Activated T-cell treated with anti-CD3 and anti-CD28 coated beads, Interleukin-2, amount 50 U/mL, for 72 hours (primary cell): ENCODE measurements at regions not wholly inside any gene's neighbourhood (a gene's known extent, or its start where the extent isn't known, plus 50 kb on each side); places are given as distances from the start of the nearest gene placed in this dataset.

Experiments used
- ATAC-seq, 2 donors: fragments of 150-1000 bp; cut with Tn5 transposase; replicated peaks in 1 of 2; 2 replicates each; pipeline ENCODE4 v1.10.0; 2021; ENCODE audit warnings: moderate library complexity in 2 of 2, mild to moderate bottlenecking in 1 of 2
- DNase-seq, 2 donors: peaks; one replicate each; pipeline ENCODE4 v3.0.0; 2021 to 2022; ENCODE audit warnings: mixed read lengths in 1 of 2
- H3K27ac Mint-ChIP-seq: one replicate; pipeline ENCODE4 v1.8.0; 2022; ENCODE audit warnings: mild to moderate bottlenecking, moderate library complexity, mixed read lengths
- H3K27me3 Mint-ChIP-seq: one replicate; pipeline ENCODE4 v1.8.0; 2022; ENCODE audit warnings: low read depth, mixed read lengths
- H3K36me3 Mint-ChIP-seq, 2 donors: one replicate each; pipeline ENCODE4 v1.8.0; 2022; ENCODE audit warnings: mixed read lengths in 2 of 2, mild to moderate bottlenecking in 1 of 2; ENCODE audit not compliant: insufficient read depth in 2 of 2
- H3K4me1 Mint-ChIP-seq: one replicate; pipeline ENCODE4 v1.8.0; 2022; ENCODE audit warnings: low read depth, mixed read lengths
- H3K4me3 Mint-ChIP-seq, 2 donors: one replicate each; pipeline ENCODE4 v1.8.0; 2022; ENCODE audit warnings: mild to moderate bottlenecking in 2 of 2, mixed read lengths in 2 of 2, moderate library complexity in 2 of 2
- H3K9me3 Mint-ChIP-seq, 2 donors: one replicate each; pipeline ENCODE4 v1.8.0; 2022; ENCODE audit warnings: mixed read lengths in 2 of 2

DNA sequence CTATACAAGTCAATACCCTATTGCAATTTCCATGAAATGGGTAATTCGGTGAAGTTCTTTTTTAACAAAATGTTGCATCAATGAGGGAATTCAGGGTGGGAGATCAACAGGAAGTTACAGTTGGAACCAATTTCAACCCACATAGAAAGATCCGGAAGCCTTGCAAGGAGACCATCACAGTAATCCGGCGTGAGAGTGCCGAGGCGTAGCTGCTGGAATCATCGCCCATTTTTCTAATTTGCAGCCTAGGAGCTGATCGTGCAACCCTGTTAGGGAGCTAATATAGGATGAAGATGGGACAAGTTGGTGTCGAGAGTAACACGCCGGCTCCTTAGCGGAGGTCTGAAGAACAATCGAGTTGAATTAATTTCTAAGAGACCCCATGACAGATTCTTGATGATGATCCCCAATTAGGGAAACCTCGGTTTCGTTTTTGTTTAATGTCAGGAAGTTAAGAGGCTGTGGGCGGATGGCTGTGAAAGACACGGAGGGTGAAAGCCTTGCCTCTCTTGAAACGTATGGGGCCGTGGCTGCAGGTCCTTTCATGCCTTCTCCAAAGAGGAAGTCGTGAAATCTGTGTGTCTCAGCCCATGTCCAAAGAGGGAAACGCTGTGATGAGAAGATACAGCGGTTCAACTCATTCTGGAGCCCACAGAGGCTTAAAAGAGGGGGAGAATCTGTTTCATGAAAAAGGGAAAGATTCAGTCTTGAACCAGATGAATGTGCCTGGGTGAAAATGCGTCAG is 51.2 kb upstream of the CARD11 start:
- no peaks in the 10 kb centered on the region for H3K9me3 Mint-ChIP-seq

DNA sequence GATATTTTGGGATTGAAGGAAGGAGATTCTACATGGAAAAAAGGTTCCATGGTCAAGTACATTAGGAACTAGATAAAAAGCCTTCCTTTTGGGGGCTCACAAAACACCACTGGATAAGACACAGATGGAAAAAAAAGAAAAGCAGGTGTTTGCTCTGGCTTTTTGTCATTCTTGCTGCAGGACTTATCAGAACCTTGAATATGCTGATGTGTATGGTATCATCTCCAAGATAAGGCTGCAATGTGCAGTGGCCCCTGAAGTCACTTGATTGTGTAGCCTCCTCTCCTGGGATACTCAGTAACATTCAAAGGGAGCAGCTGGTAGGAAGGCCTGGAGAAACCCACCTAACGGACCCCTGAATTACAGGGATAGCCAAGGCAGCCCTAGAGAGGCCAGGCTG is 54.1 kb upstream of the CARD11 start:
- Mint-ChIP-seq H3K9me3 (no peaks in the 10 kb centered on the region), H3K4me3 (no peak overlapping the region), H3K4me1 (peaks cover 53% of the 10 kb centered on the region), H3K36me3 (peaks cover 0 to 5% of the 10 kb centered on the region in 2 donors), H3K27me3 (no peaks in the 10 kb centered on the region), H3K27ac (peak overlapping the region; percentile 13)
- no peak for DNase-seq
- ATAC-seq, result no peak

More for the DNA sequence above, 51.2 kb upstream of the CARD11 start:
- H3K27me3 Mint-ChIP-seq, result no peaks in the 10 kb centered on the region
- DNase-seq, result peak; percentile 38 to 50
- peaks cover 64% of the 10 kb centered on the region for H3K4me1 Mint-ChIP-seq
- H3K4me3 Mint-ChIP-seq, result peak overlapping the region; percentile 78 to 86
- H3K36me3 Mint-ChIP-seq, result peaks cover 0 to 5% of the 10 kb centered on the region in 2 donors
- ATAC-seq, result peak; percentile 51 to 63
- H3K27ac Mint-ChIP-seq, result peak overlapping the region; percentile 92

DNA sequence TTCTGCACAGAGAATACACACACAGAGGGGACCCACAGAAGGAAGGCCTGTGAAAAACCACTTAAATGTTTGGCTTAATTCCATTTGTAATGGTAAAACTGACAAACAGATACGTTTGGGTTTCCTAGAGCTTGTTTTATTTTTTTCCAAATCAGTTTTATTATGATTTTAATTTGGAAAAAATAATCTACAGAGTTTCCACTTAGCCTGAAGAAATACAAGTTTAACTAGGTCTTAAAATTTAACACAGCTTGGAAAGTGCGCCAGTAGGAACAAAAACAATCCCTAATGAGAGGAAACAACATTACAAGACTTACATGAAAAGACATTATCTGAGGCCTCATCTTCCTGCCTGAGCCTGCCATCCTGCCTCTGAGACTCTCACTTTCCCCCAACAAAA is 58.5 kb upstream of the CARD11 start:
- no peak for ATAC-seq
- Mint-ChIP-seq H3K4me1 (peaks cover 55% of the 10 kb centered on the region), H3K27ac (peak overlapping the region; percentile 66), H3K4me3 (peak overlapping the region; percentile 43 to 45), H3K27me3 (no peaks in the 10 kb centered on the region), H3K9me3 (peaks cover 0 to 4% of the 10 kb centered on the region in 2 donors), H3K36me3 (peaks cover 9 to 13% of the 10 kb centered on the region in 2 donors)
- no peak for DNase-seq

GRCh38 chr7:3103614-3104398 is 60.1 kb upstream of the CARD11 start:
- ATAC-seq (peak; percentile 53 to 56), DNase-seq (peak; percentile 67 to 68)
- Mint-ChIP-seq H3K36me3 (peaks cover 13% of the 10 kb centered on the region in 2 donors), H3K27me3 (no peaks in the 10 kb centered on the region), H3K4me1 (peaks cover 70% of the 10 kb centered on the region), H3K9me3 (peaks cover 0 to 4% of the 10 kb centered on the region in 2 donors), H3K4me3 (peak overlapping the region; percentile 1 to 65), H3K27ac (peak overlapping the region; percentile 34)

DNA sequence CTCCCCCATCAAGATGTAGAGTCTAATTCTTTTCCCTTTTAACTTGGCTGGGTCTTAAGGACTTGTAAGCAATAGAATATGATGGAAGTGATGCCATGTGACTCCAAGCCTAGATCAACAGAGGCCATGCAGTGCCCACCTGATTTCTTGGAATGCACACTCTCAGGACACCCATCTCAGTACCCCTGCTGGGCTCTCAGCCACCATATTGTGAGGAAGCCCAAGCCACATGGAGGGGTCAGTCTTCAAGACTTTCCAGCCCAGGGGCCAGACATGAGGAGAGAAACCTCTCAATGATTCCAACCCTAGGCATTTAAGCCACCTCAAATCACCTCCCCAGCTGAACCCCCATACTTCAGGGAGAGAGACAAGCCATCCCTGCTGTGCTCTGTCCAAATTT is 62.2 kb upstream of the CARD11 start:
- peak overlapping the region; percentile 66 to 77 for H3K4me3 Mint-ChIP-seq
- peaks cover 89% of the 10 kb centered on the region for H3K4me1 Mint-ChIP-seq
- no peak for DNase-seq
- peak overlapping the region; percentile 92 for H3K27ac Mint-ChIP-seq
- no peak for ATAC-seq
- peaks cover 2 to 4% of the 10 kb centered on the region in 2 donors for H3K9me3 Mint-ChIP-seq
- peaks cover 15 to 22% of the 10 kb centered on the region in 2 donors for H3K36me3 Mint-ChIP-seq
- H3K27me3 Mint-ChIP-seq, result no peaks in the 10 kb centered on the region

DNA sequence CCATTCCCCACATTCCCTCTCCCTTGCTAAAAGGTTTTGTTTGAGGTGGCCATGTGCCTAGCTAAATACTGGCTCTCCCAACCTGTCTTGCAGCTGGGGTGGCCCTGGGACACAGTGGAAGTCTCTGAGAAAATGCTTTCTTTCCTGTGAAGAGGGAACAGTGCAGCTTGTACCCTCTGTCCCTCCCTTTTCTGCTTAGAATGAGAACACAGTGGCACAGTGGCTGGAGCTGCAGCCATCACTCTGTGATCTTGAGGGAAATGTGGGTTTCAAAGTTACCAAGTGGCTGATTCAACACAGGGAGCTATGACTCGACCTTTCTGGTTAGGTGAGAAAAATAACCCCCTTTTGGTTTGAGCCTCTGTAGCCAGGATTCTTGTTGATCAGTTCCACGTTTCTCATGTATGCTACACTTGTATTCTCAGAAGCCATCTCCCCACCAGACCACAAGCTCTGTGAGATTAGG is 62.7 kb upstream of the CARD11 start:
- peak overlapping the region; percentile 92 for H3K27ac Mint-ChIP-seq
- H3K36me3 Mint-ChIP-seq, result peaks cover 15 to 22% of the 10 kb centered on the region in 2 donors
- H3K9me3 Mint-ChIP-seq, result peaks cover 2 to 4% of the 10 kb centered on the region in 2 donors
- H3K4me1 Mint-ChIP-seq, result peaks cover 95% of the 10 kb centered on the region
- peak; percentile 89 to 92 for ATAC-seq
- DNase-seq, result peak; percentile 77 to 80
- H3K27me3 Mint-ChIP-seq, result no peaks in the 10 kb centered on the region
- H3K4me3 Mint-ChIP-seq, result peak overlapping the region; percentile 66 to 77

DNA sequence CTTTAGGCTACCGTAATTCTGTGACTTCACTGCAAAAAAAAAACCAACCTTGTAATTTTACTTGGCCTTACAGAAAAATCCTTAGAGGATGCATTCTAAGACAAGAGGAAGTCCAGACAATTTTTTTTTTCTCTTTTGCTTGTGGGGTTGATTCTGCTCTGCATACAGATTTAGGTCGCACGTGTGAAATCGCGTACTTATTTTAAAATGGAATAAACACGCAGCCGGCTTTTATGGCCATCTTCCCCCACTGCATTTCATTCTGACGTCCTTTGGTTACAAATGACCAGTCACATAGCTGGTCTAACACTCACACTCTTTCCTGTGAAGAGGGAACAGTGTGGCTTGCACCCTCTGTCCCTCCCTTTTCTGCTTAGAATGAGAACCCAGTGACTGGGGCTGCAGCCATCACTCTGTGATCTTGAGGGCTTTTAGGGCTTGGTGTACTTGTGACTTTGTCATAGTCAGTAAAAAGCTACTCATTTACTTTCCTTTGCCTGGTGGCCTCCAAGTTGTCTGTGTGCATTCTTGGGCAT is 63.6 kb upstream of the CARD11 start:
- peaks cover 2 to 4% of the 10 kb centered on the region in 2 donors for H3K9me3 Mint-ChIP-seq
- peak overlapping the region; percentile 48 to 77 for H3K4me3 Mint-ChIP-seq
- peaks cover 15 to 22% of the 10 kb centered on the region in 2 donors for H3K36me3 Mint-ChIP-seq

GRCh38 chr7:3107889-3108570 is 64.4 kb upstream of the CARD11 start:
- Mint-ChIP-seq H3K27ac (peak overlapping the region; percentile 90), H3K4me3 (peak overlapping the region; percentile 48 to 77)
- DNase-seq, result peak; percentile 24 to 37

More for the DNA sequence above, 63.6 kb upstream of the CARD11 start:
- no peak for ATAC-seq
- Mint-ChIP-seq H3K27ac (peak overlapping the region; percentile 90), H3K27me3 (no peaks in the 10 kb centered on the region), H3K4me1 (peaks cover 98% of the 10 kb centered on the region)
- no peak for DNase-seq

GRCh38 chr7:3109311-3109915 is 65.7 kb upstream of the CARD11 start:
- ATAC-seq, result no peak
- no peaks in the 10 kb centered on the region for H3K27me3 Mint-ChIP-seq
- H3K36me3 Mint-ChIP-seq, result peaks cover 25 to 34% of the 10 kb centered on the region in 2 donors
- no peak overlapping the region for H3K27ac Mint-ChIP-seq
- peaks cover 90% of the 10 kb centered on the region for H3K4me1 Mint-ChIP-seq
- H3K4me3 Mint-ChIP-seq, result no peak overlapping the region
- DNase-seq, result no peak
- peaks cover 2 to 12% of the 10 kb centered on the region in 2 donors for H3K9me3 Mint-ChIP-seq

More at GRCh38 chr7:3107889-3108570, 64.4 kb upstream of the CARD11 start:
- Mint-ChIP-seq H3K36me3 (peaks cover 19 to 26% of the 10 kb centered on the region in 2 donors), H3K4me1 (peaks cover 98% of the 10 kb centered on the region), H3K27me3 (no peaks in the 10 kb centered on the region), H3K9me3 (peaks cover 2 to 7% of the 10 kb centered on the region in 2 donors)
- ATAC-seq, result no peak

GRCh38 chr7:3112479-3113134 is 68.9 kb upstream of the CARD11 start:
- Mint-ChIP-seq H3K4me3 (peak overlapping the region; percentile 52 to 62), H3K36me3 (peaks cover 25 to 37% of the 10 kb centered on the region in 2 donors), H3K27ac (peak overlapping the region; percentile 59), H3K27me3 (no peaks in the 10 kb centered on the region), H3K9me3 (peaks cover 3 to 10% of the 10 kb centered on the region in 2 donors), H3K4me1 (peaks cover 90% of the 10 kb centered on the region)
- ATAC-seq (peak; percentile 69 to 78), DNase-seq (peak; percentile 69 to 70)

DNA sequence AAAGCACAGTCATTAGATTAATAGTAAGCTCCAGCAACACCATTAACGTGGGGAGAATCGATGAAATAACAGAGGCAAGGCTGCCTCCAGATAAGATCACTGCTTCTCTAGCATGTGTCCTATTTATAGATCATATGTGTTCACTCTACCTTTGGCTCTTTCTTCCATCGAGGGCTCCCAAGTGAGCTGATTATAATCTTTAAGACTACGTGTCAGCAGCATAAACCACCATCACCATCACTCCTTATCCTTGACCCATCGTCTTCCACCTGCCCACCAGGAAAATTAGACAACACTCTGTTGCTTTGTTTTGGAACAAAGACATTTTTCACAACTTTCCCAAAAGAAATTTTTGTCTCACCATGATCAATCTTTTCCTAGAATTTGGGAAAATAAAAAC is 71.2 kb upstream of the CARD11 start:
- ATAC-seq (no peak), DNase-seq (no peak)
- H3K4me3 Mint-ChIP-seq, result peak overlapping the region in 1 of 2 donors; percentile 86
- no peaks in the 10 kb centered on the region for H3K27me3 Mint-ChIP-seq
- H3K4me1 Mint-ChIP-seq, result peaks cover 77% of the 10 kb centered on the region
- H3K27ac Mint-ChIP-seq, result peak overlapping the region; percentile 44
- H3K36me3 Mint-ChIP-seq, result peaks cover 27 to 31% of the 10 kb centered on the region in 2 donors
- peaks cover 6 to 10% of the 10 kb centered on the region in 2 donors for H3K9me3 Mint-ChIP-seq

- peaks cover 62% of the 10 kb centered on the region for H3K4me1 Mint-ChIP-seq
- peak overlapping the region; percentile 89 for H3K27ac Mint-ChIP-seq
- peaks cover 15 to 17% of the 10 kb centered on the region in 2 donors for H3K9me3 Mint-ChIP-seq
- DNase-seq, result no peak
- peak overlapping the region; percentile 83 to 86 for H3K4me3 Mint-ChIP-seq
- peaks cover 36 to 37% of the 10 kb centered on the region in 2 donors for H3K36me3 Mint-ChIP-seq
- ATAC-seq, result no peak
- H3K27me3 Mint-ChIP-seq, result no peaks in the 10 kb centered on the region
Measured at GRCh38 chr7:3117081-3117480, 73.4 kb upstream of the CARD11 start.
